HCT116 (cell line): ENCODE measurements at regions not wholly inside any gene's neighbourhood (a gene's known extent, or its start where the extent isn't known, plus 50 kb on each side); places are given as distances from the start of the nearest gene placed in this dataset.

ENCODE experiments used
- ATAC-seq: fragments of 200-7000 bp; cut with Tn5 transposase; 2 replicates; pipeline ENCODE4 v1.9.1; 2020; ENCODE audit warnings: mild to moderate bottlenecking, moderate library complexity
- BruUV-seq: library from RNA; stranded (reverse); fragments of 400-500 nt; replicated peaks from 2 replicates; lab custom pipeline; 2021; lab: Mats Ljungman, UMichigan
- CTCF ChIA-PET: fragments of 300-600 bp; sonication (Branson Sonifier 250); formaldehyde crosslinking; loops from one replicate; lab custom pipeline; 2021; ENCODE audit warnings: antibody characterized with exemption; lab: Charles Lee
- POLR2A ChIA-PET: fragments of 300-600, 350-600 bp; sonication (Branson Sonifier 250); formaldehyde crosslinking; loops from one replicate; lab custom pipeline; 2021; ENCODE audit warnings: antibody characterized with exemption; lab: Charles Lee
- RAD21 ChIA-PET, 2 experiments: fragments of 300-600 bp; sonication (Branson Sonifier 250); formaldehyde crosslinking; loops; one replicate each; lab custom pipeline; 2023; ENCODE audit warnings: low total read pairs in 2 of 2; ENCODE audit not compliant: uncharacterized antibody in 2 of 2, unreplicated experiment in 2 of 2, low non-redundant PET in 1 of 2; lab: Charles Lee
- DNase-seq: peaks from one replicate; pipeline ENCODE4 v3.0.0-alpha.2; 2010; ENCODE audit warnings: low read depth, low spot score
- H2AFZ ChIP-seq: fragments of 200-600 bp; shearing (Covaris generic), sonication (generic); 2 replicates; pipeline ENCODE4 v1.6.1; 2017; ENCODE audit warnings: low read depth, mixed run types, mixed read lengths, antibody characterized with exemption, low read length; ENCODE audit not compliant: poor library complexity, severe bottlenecking
- H3K27ac ChIP-seq: 2 replicates; pipeline ENCODE4 v1.5.1; 2012; ENCODE audit warnings: low read depth, low read length
- H3K27me3 ChIP-seq: fragments of 200-600 bp; sonication (generic); 2 replicates; pipeline ENCODE4 v1.6.1; 2016; ENCODE audit warnings: mixed run types, low read length, mixed read lengths; ENCODE audit not compliant: insufficient read depth
- H3K36me3 ChIP-seq, 2 experiments: fragments of 200-500 bp in 1 of 2; fragments of 200-600 bp in 1 of 2; sonication (Bioruptor generic) in 1 of 2; sonication (generic) in 1 of 2; 2 replicates each; pipeline versions ENCODE4 v1.5.1 to v1.6.1; 2014 to 2016; ENCODE audit warnings: low read length in 2 of 2, inconsistent platforms in 1 of 2, mixed read lengths in 1 of 2, mixed run types in 1 of 2; ENCODE audit not compliant: insufficient read depth in 2 of 2, control insufficient read depth in 1 of 2
- H3K4me1 ChIP-seq, 2 experiments: fragments of 200-600 bp in 1 of 2; sonication (generic) in 1 of 2; 2 replicates each; pipeline versions ENCODE4 v1.5.1 to v1.6.1; 2012 to 2017; ENCODE audit warnings: low read length in 2 of 2, inconsistent platforms in 1 of 2, mild to moderate bottlenecking in 1 of 2, mixed read lengths in 1 of 2, mixed run types in 1 of 2, moderate library complexity in 1 of 2; ENCODE audit not compliant: insufficient read depth in 2 of 2, control insufficient read depth in 1 of 2
- H3K4me2 ChIP-seq: fragments of 200-600 bp; sonication (generic); 2 replicates; pipeline ENCODE4 v1.6.1; 2017; ENCODE audit warnings: mixed run types, low read length, mixed read lengths
- H3K4me3 ChIP-seq, 2 experiments: fragments of 200-600 bp in 1 of 2; sonication (generic) in 1 of 2; replicated peaks in 1 of 2; 2 replicates each; pipeline ENCODE4 v1.5.1; 2011 to 2016; ENCODE audit warnings: low read length in 2 of 2, control low read depth in 1 of 2, low read depth in 1 of 2, mild to moderate bottlenecking in 1 of 2, mixed read lengths in 1 of 2, mixed run types in 1 of 2
- H3K79me2 ChIP-seq: fragments of 200-600 bp; sonication (generic); 2 replicates; pipeline ENCODE4 v1.6.1; 2017; ENCODE audit warnings: mild to moderate bottlenecking, mixed run types, low read length, moderate library complexity, mixed read lengths; ENCODE audit not compliant: insufficient read depth
- H3K9ac ChIP-seq: fragments of 200-600 bp; sonication (generic); 2 replicates; pipeline ENCODE4 v1.6.1; 2016; ENCODE audit warnings: low read length, mixed read lengths
- H3K9me2 ChIP-seq: fragments of 200-600 bp; sonication (generic), shearing (Covaris generic); 2 replicates; pipeline ENCODE4 v1.6.1; 2017; ENCODE audit warnings: mixed run types, mild to moderate bottlenecking, moderate library complexity; ENCODE audit not compliant: insufficient read depth
- H3K9me3 ChIP-seq, 2 experiments: fragments of 200-500 bp in 1 of 2; fragments of 200-600 bp in 1 of 2; sonication (Bioruptor generic) in 1 of 2; sonication (generic) in 1 of 2; 2 replicates each; pipeline ENCODE4 v1.6.1; 2014 to 2017; ENCODE audit warnings: low read length in 2 of 2, mixed read lengths in 2 of 2, inconsistent platforms in 1 of 2, low read depth in 1 of 2, mild to moderate bottlenecking in 1 of 2, mixed run types in 1 of 2, moderate library complexity in 1 of 2; ENCODE audit not compliant: control insufficient read depth in 1 of 2, insufficient read depth in 1 of 2
- H4K20me1 ChIP-seq: fragments of 200-600 bp; sonication (generic), shearing (Covaris generic); 2 replicates; pipeline ENCODE4 v1.6.1; 2017; ENCODE audit warnings: mixed run types, mild to moderate bottlenecking, moderate library complexity; ENCODE audit not compliant: insufficient read depth
- ATF3 ChIP-seq: IDR thresholded peaks from 2 replicates; pipeline ENCODE4 v1.6.1; 2012
- CBX3 ChIP-seq: IDR thresholded peaks from 2 replicates; pipeline ENCODE4 v1.6.1; 2012; ENCODE audit warnings: low read depth
- CEBPB ChIP-seq: IDR thresholded peaks from 2 replicates; pipeline ENCODE4 v1.6.1; 2012; ENCODE audit warnings: low read depth
- CTCF ChIP-seq, 3 experiments: fragments of 200-600 bp in 1 of 3; sonication (generic) in 1 of 3; IDR thresholded peaks in 2 of 3; conservative IDR thresholded peaks in 1 of 3; 2 replicates each; pipeline ENCODE4 v1.5.1; 2012 to 2017; ENCODE audit warnings: low read depth in 2 of 3, low read length in 2 of 3, antibody characterized with exemption in 1 of 3, borderline replicate concordance in 1 of 3, control low read depth in 1 of 3, mild to moderate bottlenecking in 1 of 3, mixed read lengths in 1 of 3, mixed run types in 1 of 3, moderate library complexity in 1 of 3; ENCODE audit not compliant: insufficient read depth in 1 of 3
- EGR1 ChIP-seq: IDR thresholded peaks from 2 replicates; pipeline ENCODE4 v1.6.1; 2012; ENCODE audit warnings: low read depth
- ELF1 ChIP-seq: IDR thresholded peaks from 2 replicates; pipeline ENCODE4 v1.6.1; 2012; ENCODE audit warnings: low read depth, borderline replicate concordance
- EZH2 ChIP-seq: fragments of 200-600 bp; sonication (generic); IDR thresholded peaks from 2 replicates; pipeline ENCODE4 v1.6.1; 2017; ENCODE audit warnings: antibody characterized with exemption, mixed run types
- FOSL1 ChIP-seq: IDR thresholded peaks from 2 replicates; pipeline ENCODE4 v1.6.1; 2012; ENCODE audit warnings: low read depth
- JUND ChIP-seq: IDR thresholded peaks from 2 replicates; pipeline ENCODE4 v1.6.1; 2012
- MAX ChIP-seq: IDR thresholded peaks from 2 replicates; pipeline ENCODE4 v1.6.1; 2012
- POLR2A ChIP-seq: IDR thresholded peaks from 2 replicates; pipeline ENCODE4 v1.7.0; 2011; ENCODE audit warnings: borderline replicate concordance; ENCODE audit not compliant: insufficient read depth, insufficient read length; ENCODE audit errors: extremely low read depth
- POLR2AphosphoS5 ChIP-seq: IDR thresholded peaks from 2 replicates; pipeline ENCODE4 v1.6.1; 2011; ENCODE audit warnings: mild to moderate bottlenecking, low read depth, low read length, moderate library complexity
- RAD21 ChIP-seq: IDR thresholded peaks from 2 replicates; pipeline ENCODE4 v1.6.1; 2012; ENCODE audit warnings: low read depth, mild to moderate bottlenecking
- REST ChIP-seq: IDR thresholded peaks from 2 replicates; pipeline ENCODE4 v1.6.1; 2012; ENCODE audit warnings: low read depth
- SIN3A ChIP-seq: IDR thresholded peaks from 2 replicates; pipeline ENCODE4 v1.6.1; 2012; ENCODE audit warnings: low read depth
- SP1 ChIP-seq: IDR thresholded peaks from 2 replicates; pipeline ENCODE4 v1.6.1; 2012; ENCODE audit warnings: low read depth
- TCF7L2 ChIP-seq: IDR thresholded peaks from 2 replicates; pipeline ENCODE4 v1.7.0; 2011; ENCODE audit warnings: borderline replicate concordance, inconsistent platforms; ENCODE audit not compliant: insufficient read depth, insufficient read length; ENCODE audit errors: extremely low read depth
- YY1 ChIP-seq: IDR thresholded peaks from 2 replicates; pipeline ENCODE4 v1.6.1; 2011; ENCODE audit warnings: low read length, low read depth, moderate library complexity, mild to moderate bottlenecking; ENCODE audit not compliant: insufficient replicate concordance; ENCODE audit errors: extremely low read depth
- ZFX ChIP-seq: fragments of 450-650 bp; IDR thresholded peaks from 2 replicates; pipeline ENCODE4 v1.6.1; 2017
- ZNF274 ChIP-seq: fragments of 200-500 bp; sonication (Bioruptor generic); IDR thresholded peaks from 2 replicates; pipeline ENCODE4 v1.6.1; 2014; ENCODE audit warnings: mild to moderate bottlenecking, low read depth, low read length, inconsistent platforms
- intact Hi-C: fragments of 100-400 bp; cut with micrococcal nuclease; formaldehyde crosslinking; loops from 2 replicates; pipeline ENCODE4 v1.10.0; 2022

- ChIA-PET CTCF (no interaction called here), POLR2A (no interaction called here)
- no peaks in the 10 kb centered on the region for H3K4me1 ChIP-seq
- TF ChIP-seq ZFX (no peak), REST (no peak), SIN3A (no peak), CTCF (IDR thresholded peaks at IDR 0.05 in 2 of 3, conservative IDR thresholded peaks at IDR 0.05 in 1 of 3; ENCODE audit: borderline replicate concordance in 1 of 3, insufficient read depth in 1 of 3, low read depth in 2 of 3, low read length in 2 of 3) (no peak), POLR2A (no peak), RAD21 (no peak), YY1 (no peak), CBX3 (no peak), EZH2 (no peak), CEBPB (no peak), FOSL1 (no peak), ELF1 (no peak), SP1 (no peak), POLR2AphosphoS5 (no peak), MAX (no peak), JUND (no peak), TCF7L2 (no peak), ZNF274 (no peak), EGR1 (no peak), ATF3 (no peak)
- TF ChIP-seq, all 23 proteins: peak for 0
- Histone ChIP-seq H3K79me2 (no peaks in the 10 kb centered on the region), H3K9ac (no peak overlapping the region), H4K20me1 (no peaks in the 10 kb centered on the region), H3K27ac (no peak overlapping the region), H3K4me3 (no peak overlapping the region), H2AFZ (no peak overlapping the region), H3K9me3 (no peaks in the 10 kb centered on the region), H3K27me3 (no peaks in the 10 kb centered on the region), H3K36me3 (no peaks in the 10 kb centered on the region), H3K9me2 (no peaks in the 10 kb centered on the region; the same call in none of the 2 replicates), H3K4me2 (no peak overlapping the region)
- intact Hi-C loops = no loop called here
- RAD21 ChIA-PET = no interaction called here
- no peak for DNase-seq
- BruUV-seq = no TSS peak
- no peak for ATAC-seq
Measured at GRCh38 chr4:137626942-137627738, 94.8 kb upstream of the PCDH18 start.
